NB4 (cell line): ENCODE measurements at regions not wholly inside any gene's neighbourhood (a gene's known extent, or its start where the extent isn't known, plus 50 kb on each side); places are given as distances from the start of the nearest gene placed in this dataset.

ENCODE experiments used
- DNase-seq: peaks from one replicate; pipeline ENCODE4 v3.0.0; 2010; ENCODE audit warnings: low read depth
- H3K4me3 ChIP-seq: one replicate; pipeline ENCODE4 v1.5.1; 2011; ENCODE audit warnings: mild to moderate bottlenecking, low read depth, low read length, moderate library complexity
- CTCF ChIP-seq: IDR thresholded peaks from one replicate; pipeline ENCODE4 v1.5.1; 2012; ENCODE audit warnings: low read depth, low read length
- MAX ChIP-seq: IDR thresholded peaks from 2 replicates; pipeline ENCODE4 v1.6.1; 2011; ENCODE audit warnings: low read depth, low read length
- MYC ChIP-seq: IDR thresholded peaks from 2 replicates; pipeline ENCODE4 v1.6.1; 2011; ENCODE audit warnings: low read depth, low read length
- POLR2A ChIP-seq: IDR thresholded peaks from 2 replicates; pipeline ENCODE4 v1.6.1; 2011; ENCODE audit warnings: mild to moderate bottlenecking; ENCODE audit not compliant: insufficient read length; ENCODE audit errors: extremely low read depth

- no peak overlapping the region for H3K4me3 ChIP-seq
- TF ChIP-seq MAX (no peak), CTCF (no peak), MYC (no peak), POLR2A (no peak)
- no peak for DNase-seq
Observed at GRCh38 chr4:158077835-158078234, 95.0 kb downstream of the GASK1B start.

- TF ChIP-seq CTCF (no peak), POLR2A (no peak), MAX (no peak), MYC (no peak)
- no peak overlapping the region for H3K4me3 ChIP-seq
- DNase-seq: no peak
Observed at GRCh38 chr4:158074851-158075250, 98.0 kb downstream of the GASK1B start.

- TF ChIP-seq CTCF: no peak
- no peak for TF ChIP-seq MAX
- TF ChIP-seq POLR2A: no peak
- TF ChIP-seq MYC: no peak
- H3K4me3 ChIP-seq: no peak overlapping the region
- no peak for DNase-seq
Observed at GRCh38 chr4:158071931-158072330, 100.9 kb downstream of the GASK1B start.

GRCh38 chr4:158068068-158068467 is 104.8 kb downstream of the GASK1B start:
- H3K4me3 ChIP-seq: no peak overlapping the region
- TF ChIP-seq MYC (no peak), CTCF (no peak), MAX (no peak), POLR2A (no peak)
- DNase-seq: no peak

GRCh38 chr4:158067646-158068045 is 105.2 kb downstream of the GASK1B start:
- no peak for DNase-seq
- no peak overlapping the region for H3K4me3 ChIP-seq
- no peak for TF ChIP-seq MAX
- no peak for TF ChIP-seq POLR2A
- TF ChIP-seq MYC: no peak
- TF ChIP-seq CTCF: no peak

- no peak for DNase-seq
Observed at GRCh38 chr4:158065603-158066002, 107.2 kb downstream of the GASK1B start.

More at GRCh38 chr4:158065603-158066002, 107.2 kb downstream of the GASK1B start:
- TF ChIP-seq MYC (no peak), MAX (no peak), CTCF (no peak), POLR2A (no peak)
- H3K4me3 ChIP-seq: no peak overlapping the region
